ENCODE measurements at regions not wholly inside any gene's neighbourhood (a gene's known extent, or its start where the extent isn't known, plus 50 kb on each side); places are given as distances from the start of the nearest gene placed in this dataset.

DNA sequence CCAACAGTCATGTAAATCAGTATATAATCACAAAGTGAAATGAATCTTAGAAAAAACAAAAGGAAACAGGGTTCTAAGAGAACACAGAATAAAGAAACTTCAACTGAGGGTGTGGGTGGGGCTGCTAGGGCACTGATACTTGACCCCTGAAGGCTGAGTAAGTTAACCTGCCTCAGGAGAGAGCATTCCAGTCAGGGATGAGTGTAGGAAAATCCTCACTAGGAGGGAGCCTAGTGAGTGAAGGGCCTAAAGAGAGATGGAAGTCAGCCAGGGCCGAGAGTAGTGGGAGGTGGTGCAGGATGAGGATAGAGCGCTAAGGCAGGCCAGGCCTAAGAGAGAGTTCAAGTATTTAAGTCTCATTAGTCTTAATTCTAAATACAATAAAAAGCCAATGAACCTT lies 342.6 kb downstream of the SATB2 start:
- no peaks in the 10 kb centered on the region for H3K36me3 ChIP-seq (ENCODE audit: control insufficient read depth in 2 of 2, insufficient read depth in 2 of 2, low read length in 1 of 2)
- 93% methylated on average over 2 of the region's 2 CpGs for WGBS

DNA sequence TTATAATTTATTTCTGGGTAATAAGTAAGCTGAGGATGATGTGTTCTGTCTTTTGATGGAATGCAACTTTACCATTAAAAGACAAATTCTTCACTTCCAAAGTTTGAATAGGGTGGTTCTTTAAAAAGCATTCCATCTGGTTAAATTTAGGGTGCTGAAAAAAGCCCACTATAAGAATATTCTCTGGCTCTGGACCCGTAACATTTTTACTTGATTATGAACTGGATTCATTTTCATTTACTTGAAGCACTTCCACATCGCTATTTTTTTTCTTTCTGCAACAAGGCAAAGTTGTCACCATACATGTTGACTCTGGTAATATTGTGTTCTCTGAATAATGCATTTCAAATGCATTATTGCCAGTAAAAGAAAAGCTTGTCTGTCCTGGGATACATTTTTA lies 344.6 kb downstream of the SATB2 start:
- H3K4me1 ChIP-seq (ENCODE audit: control insufficient read depth in 2 of 2, insufficient read depth in 2 of 2, low read length in 2 of 2), result no peaks in the 10 kb centered on the region
- WGBS, result 95% methylated on average over 2 of the region's 2 CpGs
- no peaks in the 10 kb centered on the region for H3K27me3 ChIP-seq (ENCODE audit: control insufficient read depth in 2 of 2, insufficient read depth in 1 of 2, low read length in 1 of 2)
- H3K4me3 ChIP-seq (ENCODE audit: low read length in 2 of 2), result no peak overlapping the region
- no peaks in the 10 kb centered on the region for H3K36me3 ChIP-seq (ENCODE audit: control insufficient read depth in 2 of 2, insufficient read depth in 2 of 2, low read length in 1 of 2)
- no peak for DNase-seq (ENCODE audit: low read depth in 6 of 9, low spot score in 9 of 9)
- H3K27ac ChIP-seq (ENCODE audit: low read depth in 1 of 2, low read length in 1 of 2), result no peak overlapping the region
- no peaks in the 10 kb centered on the region for H3K9me3 ChIP-seq (ENCODE audit: control insufficient read depth in 2 of 2, insufficient read depth in 1 of 2, low read length in 1 of 2)

More for the DNA sequence above, 342.6 kb downstream of the SATB2 start:
- Histone ChIP-seq H3K4me1 (ENCODE audit: control insufficient read depth in 2 of 2, insufficient read depth in 2 of 2, low read length in 2 of 2) (no peaks in the 10 kb centered on the region), H3K27me3 (ENCODE audit: control insufficient read depth in 2 of 2, insufficient read depth in 1 of 2, low read length in 1 of 2) (no peaks in the 10 kb centered on the region), H3K27ac (ENCODE audit: low read depth in 1 of 2, low read length in 1 of 2) (no peak overlapping the region), H3K9me3 (ENCODE audit: control insufficient read depth in 2 of 2, insufficient read depth in 1 of 2, low read length in 1 of 2) (no peaks in the 10 kb centered on the region), H3K4me3 (ENCODE audit: low read length in 2 of 2) (no peak overlapping the region)
- DNase-seq (ENCODE audit: low read depth in 6 of 9, low spot score in 9 of 9), result no peak

DNA sequence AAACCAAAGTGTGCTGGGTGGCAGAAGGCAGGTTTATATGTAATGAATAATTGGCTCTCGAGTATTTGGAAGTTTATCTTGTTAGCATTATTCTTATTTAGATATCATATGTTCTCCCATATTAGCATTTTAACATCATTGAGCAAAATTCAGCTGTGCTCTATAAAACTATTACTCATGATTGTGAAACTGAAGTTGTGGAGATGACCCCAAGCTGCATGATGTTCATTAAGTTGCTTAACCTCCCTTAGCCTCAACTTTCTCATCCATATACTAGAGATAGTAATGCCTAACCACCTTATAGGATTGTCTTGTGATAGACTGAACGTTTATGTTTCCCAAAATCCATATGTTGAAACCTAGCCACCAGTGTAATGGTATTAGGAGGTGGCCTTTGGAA lies 346.3 kb downstream of the SATB2 start:
- H3K4me1 ChIP-seq (ENCODE audit: control insufficient read depth in 2 of 2, insufficient read depth in 2 of 2, low read length in 2 of 2), result no peaks in the 10 kb centered on the region
- H3K36me3 ChIP-seq (ENCODE audit: control insufficient read depth in 2 of 2, insufficient read depth in 2 of 2, low read length in 1 of 2), result no peaks in the 10 kb centered on the region
- H3K27me3 ChIP-seq (ENCODE audit: control insufficient read depth in 2 of 2, insufficient read depth in 1 of 2, low read length in 1 of 2), result no peaks in the 10 kb centered on the region
- no peak overlapping the region for H3K4me3 ChIP-seq (ENCODE audit: low read length in 2 of 2)
- no peak overlapping the region for H3K27ac ChIP-seq (ENCODE audit: low read depth in 1 of 2, low read length in 1 of 2)
- H3K9me3 ChIP-seq (ENCODE audit: control insufficient read depth in 2 of 2, insufficient read depth in 1 of 2, low read length in 1 of 2), result no peaks in the 10 kb centered on the region
- WGBS, result 84% methylated on average over 2 of the region's 2 CpGs
- DNase-seq (ENCODE audit: low read depth in 6 of 9, low spot score in 9 of 9), result no peak

DNA sequence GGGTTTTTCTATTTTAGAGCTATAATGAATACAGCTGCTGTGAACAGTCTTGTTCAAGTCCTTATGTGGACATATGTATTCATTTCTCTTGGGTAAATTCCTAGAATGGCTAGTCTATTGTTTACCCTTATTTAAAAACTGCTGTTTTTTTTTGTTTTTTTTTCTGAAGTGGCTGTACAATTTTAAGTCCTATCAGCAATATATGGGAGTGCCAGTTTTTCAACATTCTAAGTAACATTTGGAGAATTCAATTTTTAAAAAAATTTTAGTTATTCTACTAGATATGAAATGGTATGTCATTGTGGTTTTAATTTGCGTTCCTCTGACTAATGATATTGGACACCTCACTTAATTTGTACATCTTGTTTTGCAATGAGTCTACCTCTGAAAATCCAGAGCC lies 349.7 kb downstream of the SATB2 start:
- WGBS, result 90% methylated on average over 1 of the region's 1 CpG

DNA sequence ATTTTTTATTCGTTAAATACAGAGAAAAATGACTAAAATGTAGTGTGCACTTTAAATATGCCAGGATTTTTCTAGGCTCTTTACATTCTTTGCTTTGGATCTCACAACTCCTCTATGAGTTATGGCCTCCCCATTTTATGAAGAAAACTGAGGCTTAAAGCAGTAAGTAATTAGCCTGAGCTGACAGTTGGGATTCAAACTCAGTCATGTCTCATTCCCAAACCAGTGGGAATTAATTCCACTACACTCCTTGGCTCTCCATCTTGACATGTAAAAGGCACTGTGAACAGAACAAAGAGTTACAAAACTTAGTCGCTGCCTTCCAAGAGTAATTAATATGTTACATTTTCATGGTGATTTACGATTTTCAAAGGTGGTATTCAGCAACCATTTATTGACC lies 351.9 kb downstream of the SATB2 start:
- WGBS, result 74% methylated on average over 3 of the region's 3 CpGs
- no peaks in the 10 kb centered on the region for H3K9me3 ChIP-seq (ENCODE audit: control insufficient read depth in 2 of 2, insufficient read depth in 1 of 2, low read length in 1 of 2)
- no peaks in the 10 kb centered on the region for H3K4me1 ChIP-seq (ENCODE audit: control insufficient read depth in 2 of 2, insufficient read depth in 2 of 2, low read length in 2 of 2)
- no peak overlapping the region for H3K4me3 ChIP-seq (ENCODE audit: low read length in 2 of 2)
- H3K27ac ChIP-seq (ENCODE audit: low read depth in 1 of 2, low read length in 1 of 2), result no peak overlapping the region
- H3K27me3 ChIP-seq (ENCODE audit: control insufficient read depth in 2 of 2, insufficient read depth in 1 of 2, low read length in 1 of 2), result no peaks in the 10 kb centered on the region
- no peak for DNase-seq (ENCODE audit: low read depth in 6 of 9, low spot score in 9 of 9)
- H3K36me3 ChIP-seq (ENCODE audit: control insufficient read depth in 2 of 2, insufficient read depth in 2 of 2, low read length in 1 of 2), result no peaks in the 10 kb centered on the region

More for the DNA sequence above, 349.7 kb downstream of the SATB2 start:
- H3K9me3 ChIP-seq (ENCODE audit: control insufficient read depth in 2 of 2, insufficient read depth in 1 of 2, low read length in 1 of 2), result no peaks in the 10 kb centered on the region
- no peak for DNase-seq (ENCODE audit: low read depth in 6 of 9, low spot score in 9 of 9)
- no peaks in the 10 kb centered on the region for H3K4me1 ChIP-seq (ENCODE audit: control insufficient read depth in 2 of 2, insufficient read depth in 2 of 2, low read length in 2 of 2)
- no peaks in the 10 kb centered on the region for H3K36me3 ChIP-seq (ENCODE audit: control insufficient read depth in 2 of 2, insufficient read depth in 2 of 2, low read length in 1 of 2)
- no peak overlapping the region for H3K27ac ChIP-seq (ENCODE audit: low read depth in 1 of 2, low read length in 1 of 2)
- H3K4me3 ChIP-seq (ENCODE audit: low read length in 2 of 2), result no peak overlapping the region
- H3K27me3 ChIP-seq (ENCODE audit: control insufficient read depth in 2 of 2, insufficient read depth in 1 of 2, low read length in 1 of 2), result no peaks in the 10 kb centered on the region

GRCh38 chr2:199101487-199101886 lies 356.3 kb downstream of the SATB2 start:
- Histone ChIP-seq H3K27me3 (ENCODE audit: control insufficient read depth in 2 of 2, insufficient read depth in 1 of 2, low read length in 1 of 2) (no peaks in the 10 kb centered on the region), H3K9me3 (ENCODE audit: control insufficient read depth in 2 of 2, insufficient read depth in 1 of 2, low read length in 1 of 2) (no peaks in the 10 kb centered on the region), H3K4me1 (ENCODE audit: control insufficient read depth in 2 of 2, insufficient read depth in 2 of 2, low read length in 2 of 2) (no peaks in the 10 kb centered on the region), H3K4me3 (ENCODE audit: low read length in 2 of 2) (no peak overlapping the region), H3K36me3 (ENCODE audit: control insufficient read depth in 2 of 2, insufficient read depth in 2 of 2, low read length in 1 of 2) (no peaks in the 10 kb centered on the region), H3K27ac (ENCODE audit: low read depth in 1 of 2, low read length in 1 of 2) (no peak overlapping the region)
- no peak for DNase-seq (ENCODE audit: low read depth in 6 of 9, low spot score in 9 of 9)
- WGBS, result 87% methylated on average over 3 of the region's 3 CpGs

GRCh38 chr2:199100326-199101110 lies 357.2 kb downstream of the SATB2 start:
- H3K4me3 ChIP-seq (ENCODE audit: low read length in 2 of 2), result no peak overlapping the region
- H3K9me3 ChIP-seq (ENCODE audit: control insufficient read depth in 2 of 2, insufficient read depth in 1 of 2, low read length in 1 of 2), result no peaks in the 10 kb centered on the region
- WGBS, result 92% methylated on average over 4 of the region's 4 CpGs
- no peaks in the 10 kb centered on the region for H3K27me3 ChIP-seq (ENCODE audit: control insufficient read depth in 2 of 2, insufficient read depth in 1 of 2, low read length in 1 of 2)
- no peak overlapping the region for H3K27ac ChIP-seq (ENCODE audit: low read depth in 1 of 2, low read length in 1 of 2)
- DNase-seq (ENCODE audit: low read depth in 6 of 9, low spot score in 9 of 9), result no peak
- no peaks in the 10 kb centered on the region for H3K4me1 ChIP-seq (ENCODE audit: control insufficient read depth in 2 of 2, insufficient read depth in 2 of 2, low read length in 2 of 2)
- H3K36me3 ChIP-seq (ENCODE audit: control insufficient read depth in 2 of 2, insufficient read depth in 2 of 2, low read length in 1 of 2), result no peaks in the 10 kb centered on the region

GRCh38 chr2:199092419-199092818 lies 365.3 kb downstream of the SATB2 start:
- no peaks in the 10 kb centered on the region for H3K36me3 ChIP-seq (ENCODE audit: control insufficient read depth in 2 of 2, insufficient read depth in 2 of 2, low read length in 1 of 2)
- no peaks in the 10 kb centered on the region for H3K27me3 ChIP-seq (ENCODE audit: control insufficient read depth in 2 of 2, insufficient read depth in 1 of 2, low read length in 1 of 2)
- H3K27ac ChIP-seq (ENCODE audit: low read depth in 1 of 2, low read length in 1 of 2), result no peak overlapping the region
- no peaks in the 10 kb centered on the region for H3K9me3 ChIP-seq (ENCODE audit: control insufficient read depth in 2 of 2, insufficient read depth in 1 of 2, low read length in 1 of 2)
- no peaks in the 10 kb centered on the region for H3K4me1 ChIP-seq (ENCODE audit: control insufficient read depth in 2 of 2, insufficient read depth in 2 of 2, low read length in 2 of 2)
- DNase-seq (ENCODE audit: low read depth in 6 of 9, low spot score in 9 of 9), result no peak
- 93% methylated on average over 2 of the region's 2 CpGs for WGBS
- no peak overlapping the region for H3K4me3 ChIP-seq (ENCODE audit: low read length in 2 of 2)

- WGBS, result 96% methylated on average over 5 of the region's 5 CpGs
- no peak overlapping the region for H3K4me3 ChIP-seq (ENCODE audit: low read length in 2 of 2)
- no peaks in the 10 kb centered on the region for H3K36me3 ChIP-seq (ENCODE audit: control insufficient read depth in 2 of 2, insufficient read depth in 2 of 2, low read length in 1 of 2)
These were observed 372.5 kb downstream of the SATB2 start for GRCh38 chr2:199085261-199085660.

More at GRCh38 chr2:199085261-199085660, 372.5 kb downstream of the SATB2 start:
- Histone ChIP-seq H3K27ac (ENCODE audit: low read depth in 1 of 2, low read length in 1 of 2) (no peak overlapping the region), H3K27me3 (ENCODE audit: control insufficient read depth in 2 of 2, insufficient read depth in 1 of 2, low read length in 1 of 2) (no peaks in the 10 kb centered on the region), H3K4me1 (ENCODE audit: control insufficient read depth in 2 of 2, insufficient read depth in 2 of 2, low read length in 2 of 2) (no peaks in the 10 kb centered on the region), H3K9me3 (ENCODE audit: control insufficient read depth in 2 of 2, insufficient read depth in 1 of 2, low read length in 1 of 2) (no peaks in the 10 kb centered on the region)
- DNase-seq (ENCODE audit: low read depth in 6 of 9, low spot score in 9 of 9), result no peak

All from thymus (tissue), 11 donors.